ENCODE measurements at regions not wholly inside any gene's neighbourhood (a gene's known extent, or its start where the extent isn't known, plus 50 kb on each side); places are given as distances from the start of the nearest gene placed in this dataset.

GRCh38 chr9:16106021-16106571, 553.3 kb downstream of the CCDC171 start:
- Histone ChIP-seq H3K27me3 (ENCODE audit: insufficient read depth, low read depth) (no peaks in the 10 kb centered on the region), H3K9ac (no peak overlapping the region), H3K36me3 (ENCODE audit: insufficient read depth) (no peaks in the 10 kb centered on the region), H3K4me2 (no peak overlapping the region), H4K20me1 (ENCODE audit: insufficient read depth) (no peaks in the 10 kb centered on the region), H2AFZ (ENCODE audit: low read depth) (no peak overlapping the region), H3K79me2 (ENCODE audit: insufficient read depth, low read depth) (no peaks in the 10 kb centered on the region), H3K4me1 (ENCODE audit: low read depth, poor library complexity, severe bottlenecking) (no peaks in the 10 kb centered on the region), H3K27ac (no peak overlapping the region), H3K4me3 (IDR thresholded peaks at IDR 0.05; ENCODE audit: insufficient read depth, low read depth, low read length) (no peak overlapping the region)
- TF ChIP-seq CTCF (conservative IDR thresholded peaks at IDR 0.05; ENCODE audit: low read depth, low read length): no peak

- Histone ChIP-seq H2AFZ (ENCODE audit: low read depth) (no peak overlapping the region), H3K9ac (no peak overlapping the region), H3K4me1 (ENCODE audit: low read depth, poor library complexity, severe bottlenecking) (no peaks in the 10 kb centered on the region), H3K27ac (no peak overlapping the region), H3K4me2 (no peak overlapping the region), H3K27me3 (ENCODE audit: insufficient read depth, low read depth) (no peaks in the 10 kb centered on the region), H4K20me1 (ENCODE audit: insufficient read depth) (no peaks in the 10 kb centered on the region), H3K4me3 (IDR thresholded peaks at IDR 0.05; ENCODE audit: insufficient read depth, low read depth, low read length) (no peak overlapping the region), H3K36me3 (ENCODE audit: insufficient read depth) (no peaks in the 10 kb centered on the region), H3K79me2 (ENCODE audit: insufficient read depth, low read depth) (no peaks in the 10 kb centered on the region)
- TF ChIP-seq CTCF (conservative IDR thresholded peaks at IDR 0.05; ENCODE audit: low read depth, low read length): no peak
Measured at GRCh38 chr9:16112116-16112515, 559.3 kb downstream of the CCDC171 start.

GRCh38 chr9:16115994-16116393, 563.2 kb downstream of the CCDC171 start:
- Histone ChIP-seq H4K20me1 (ENCODE audit: insufficient read depth) (no peaks in the 10 kb centered on the region), H3K79me2 (ENCODE audit: insufficient read depth, low read depth) (no peaks in the 10 kb centered on the region), H3K36me3 (ENCODE audit: insufficient read depth) (no peaks in the 10 kb centered on the region), H3K27ac (no peak overlapping the region), H2AFZ (ENCODE audit: low read depth) (no peak overlapping the region), H3K4me1 (ENCODE audit: low read depth, poor library complexity, severe bottlenecking) (no peaks in the 10 kb centered on the region), H3K27me3 (ENCODE audit: insufficient read depth, low read depth) (no peaks in the 10 kb centered on the region), H3K4me2 (no peak overlapping the region), H3K4me3 (IDR thresholded peaks at IDR 0.05; ENCODE audit: insufficient read depth, low read depth, low read length) (no peak overlapping the region), H3K9ac (no peak overlapping the region)
- TF ChIP-seq CTCF (conservative IDR thresholded peaks at IDR 0.05; ENCODE audit: low read depth, low read length): no peak

GRCh38 chr9:16118043-16118442, 565.2 kb downstream of the CCDC171 start:
- H3K27me3 ChIP-seq (ENCODE audit: insufficient read depth, low read depth): no peaks in the 10 kb centered on the region
- H3K79me2 ChIP-seq (ENCODE audit: insufficient read depth, low read depth): no peaks in the 10 kb centered on the region
- H4K20me1 ChIP-seq (ENCODE audit: insufficient read depth): no peaks in the 10 kb centered on the region
- no peak overlapping the region for H3K9ac ChIP-seq
- H3K36me3 ChIP-seq (ENCODE audit: insufficient read depth): no peaks in the 10 kb centered on the region
- TF ChIP-seq CTCF (conservative IDR thresholded peaks at IDR 0.05; ENCODE audit: low read depth, low read length): no peak
- H3K4me3 ChIP-seq (IDR thresholded peaks at IDR 0.05; ENCODE audit: insufficient read depth, low read depth, low read length): no peak overlapping the region
- H3K27ac ChIP-seq: no peak overlapping the region
- no peaks in the 10 kb centered on the region for H3K4me1 ChIP-seq (ENCODE audit: low read depth, poor library complexity, severe bottlenecking)
- no peak overlapping the region for H3K4me2 ChIP-seq
- no peak overlapping the region for H2AFZ ChIP-seq (ENCODE audit: low read depth)

Measured in KMS-11 (cell line).